Stomach (tissue), 8 donors: ENCODE measurements at regions not wholly inside any gene's neighbourhood (a gene's known extent, or its start where the extent isn't known, plus 50 kb on each side); places are given as distances from the start of the nearest gene placed in this dataset.
"Not testable (repeated sequence)": the region's sequence is repeated elsewhere in the genome, so short reads cannot be mapped to it uniquely, and the experiment has no call there.

ENCODE experiments used
- DNase-seq, 2 donors: peaks; one replicate each; pipeline versions ENCODE4 v3.0.0 to v3.0.0-alpha.2; 2013 to 2019
- H3K27ac ChIP-seq, 5 donors: fragments of 200-600 bp in 4 of 5; sonication (generic) in 4 of 5; one replicate each; pipeline ENCODE4 v1.5.1; 2013 to 2019; ENCODE audit warnings: mild to moderate bottlenecking in 1 of 5, moderate library complexity in 1 of 5
- H3K27me3 ChIP-seq, 3 donors: fragments of 200-600 bp; sonication (generic); one replicate each; pipeline ENCODE4 v1.5.1; 2017 to 2019; ENCODE audit warnings: mixed run types in 1 of 3
- H3K36me3 ChIP-seq, 4 donors: fragments of 200-600 bp; sonication (generic); 1 replicate in 3 of 4; 2 replicates in 1 of 4; pipeline ENCODE4 v1.5.1; 2016 to 2019
- H3K4me1 ChIP-seq, 4 donors: fragments of 200-600 bp; sonication (generic); one replicate each; pipeline ENCODE4 v1.5.1; 2016 to 2019
- H3K4me3 ChIP-seq, 4 donors: fragments of 200-600 bp; sonication (generic) in 3 of 4; one replicate each; pipeline ENCODE4 v1.5.1; 2016 to 2019; ENCODE audit warnings: mild to moderate bottlenecking in 1 of 4
- H3K9me3 ChIP-seq, 4 donors: fragments of 200-600 bp; sonication (generic); one replicate each; pipeline ENCODE4 v1.5.1; 2016 to 2019
- EP300 ChIP-seq: sonication (generic); formaldehyde crosslinking; IDR thresholded peaks from one replicate; pipeline ENCODE4 v1.6.1; 2017; ENCODE audit warnings: antibody characterized with exemption
- POLR2A ChIP-seq, 4 donors: fragments of 450-650 bp; IDR thresholded peaks; one replicate each; pipeline ENCODE4 v1.6.1; 2016; ENCODE audit warnings: antibody characterized with exemption in 4 of 4, control low read depth in 2 of 4, mild to moderate bottlenecking in 1 of 4, moderate library complexity in 1 of 4
- POLR2AphosphoS5 ChIP-seq, 3 donors: sonication (generic); formaldehyde crosslinking; IDR thresholded peaks; one replicate each; pipeline ENCODE4 v1.6.1; 2016; ENCODE audit warnings: antibody characterized with exemption in 3 of 3
- WGBS, 5 donors: extraction: QIAGEN DNeasy Blood & Tissue Kit in 3 of 5; methylation state at CpG; one replicate each; pipeline versions ENCODE4 v1.1.5 to v1.1.7; 2013 to 2018; 5-methylcytosine and 5-hydroxymethylcytosine counted together
- intact Hi-C: fragments of 100-400 bp; cut with DNase I; formaldehyde crosslinking; loops from one replicate; pipeline ENCODE4 v1.15.1; 2023; ENCODE audit warnings: low total_unique reads
- TF ChIP-seq, protein P1 (sequence below), 7 experiments: fragments of 450-650 bp in 4 of 7; fragments of 200-600 bp in 3 of 7; sonication (generic) in 3 of 7; IDR thresholded peaks; one replicate each; pipeline ENCODE4 v1.5.1; 2016 to 2019; ENCODE audit warnings: antibody characterized with exemption in 7 of 7, control low read depth in 2 of 7, mild to moderate bottlenecking in 1 of 7
- donor health status: healthy with polysubstance abuse.
- donor health status: Bipolar disorder and iron deficiency.
- donor health status: healthy.

DNA sequence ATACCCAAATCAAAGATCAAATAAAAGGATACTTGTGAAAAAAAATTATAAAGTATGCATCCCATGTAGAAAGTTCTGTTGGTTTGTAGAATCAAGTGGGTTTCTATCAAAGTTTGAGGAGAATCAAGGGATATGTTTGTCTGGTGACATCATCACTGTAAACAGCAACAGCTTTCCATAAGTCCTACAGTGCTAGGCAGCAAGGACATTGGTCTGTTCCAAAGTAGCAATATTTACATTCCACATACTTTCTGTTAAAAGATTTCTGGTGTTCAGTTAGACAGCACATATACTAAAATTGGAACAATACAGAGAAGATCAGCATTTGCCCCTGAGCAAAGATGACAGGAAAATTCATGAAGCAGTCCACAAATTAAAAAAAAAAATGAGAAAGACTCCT is 683.9 kb downstream of the XPNPEP1 start:
- no peaks in the 10 kb centered on the region for H3K36me3 ChIP-seq
- intact Hi-C loops, result no loop called here
- H3K27me3 ChIP-seq, result no peaks in the 10 kb centered on the region
- H3K4me3 ChIP-seq, result no peak overlapping the region
- H3K27ac ChIP-seq, result no peak overlapping the region
- DNase-seq, result peak in 1 of 2 donors; percentile 40
- H3K9me3 ChIP-seq, result peaks cover 0 to 13% (median 0%) of the 10 kb centered on the region in 4 donors
- H3K4me1 ChIP-seq, result no peaks in the 10 kb centered on the region
- TF ChIP-seq POLR2A (IDR thresholded peaks at IDR 0.05), result no peak
- TF ChIP-seq EP300, result no peak
- no peak for TF ChIP-seq POLR2AphosphoS5 (IDR thresholded peaks at IDR 0.05)
- TF ChIP-seq, protein P1, sequence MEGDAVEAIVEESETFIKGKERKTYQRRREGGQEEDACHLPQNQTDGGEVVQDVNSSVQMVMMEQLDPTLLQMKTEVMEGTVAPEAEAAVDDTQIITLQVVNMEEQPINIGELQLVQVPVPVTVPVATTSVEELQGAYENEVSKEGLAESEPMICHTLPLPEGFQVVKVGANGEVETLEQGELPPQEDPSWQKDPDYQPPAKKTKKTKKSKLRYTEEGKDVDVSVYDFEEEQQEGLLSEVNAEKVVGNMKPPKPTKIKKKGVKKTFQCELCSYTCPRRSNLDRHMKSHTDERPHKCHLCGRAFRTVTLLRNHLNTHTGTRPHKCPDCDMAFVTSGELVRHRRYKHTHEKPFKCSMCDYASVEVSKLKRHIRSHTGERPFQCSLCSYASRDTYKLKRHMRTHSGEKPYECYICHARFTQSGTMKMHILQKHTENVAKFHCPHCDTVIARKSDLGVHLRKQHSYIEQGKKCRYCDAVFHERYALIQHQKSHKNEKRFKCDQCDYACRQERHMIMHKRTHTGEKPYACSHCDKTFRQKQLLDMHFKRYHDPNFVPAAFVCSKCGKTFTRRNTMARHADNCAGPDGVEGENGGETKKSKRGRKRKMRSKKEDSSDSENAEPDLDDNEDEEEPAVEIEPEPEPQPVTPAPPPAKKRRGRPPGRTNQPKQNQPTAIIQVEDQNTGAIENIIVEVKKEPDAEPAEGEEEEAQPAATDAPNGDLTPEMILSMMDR (IDR thresholded peaks at IDR 0.05), result no peak

DNA sequence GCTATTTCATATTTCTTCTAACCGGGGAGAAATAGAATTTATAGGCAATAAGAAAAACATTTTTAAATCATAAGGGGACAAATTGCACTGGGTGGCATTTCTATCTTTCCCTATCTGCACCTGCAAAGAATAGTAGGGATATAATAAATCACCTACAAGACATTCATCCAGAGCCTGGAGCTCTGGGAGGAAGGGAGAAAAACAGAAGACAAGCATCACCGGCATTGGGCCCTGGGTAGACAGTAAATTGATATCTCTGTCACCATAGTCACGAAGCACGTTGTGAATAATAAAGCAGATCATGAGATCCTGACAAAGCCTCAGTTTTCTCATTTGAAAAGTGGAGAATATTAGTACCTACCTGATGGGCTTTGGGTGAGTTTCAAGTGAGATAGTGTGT is 685.6 kb downstream of the XPNPEP1 start:
- no peaks in the 10 kb centered on the region for H3K36me3 ChIP-seq
- TF ChIP-seq, protein P1 (IDR thresholded peaks at IDR 0.05), result no peak
- TF ChIP-seq EP300 (no peak), POLR2AphosphoS5 (IDR thresholded peaks at IDR 0.05) (no peak), POLR2A (IDR thresholded peaks at IDR 0.05) (no peak)
- intact Hi-C loops, result no loop called here
- no peaks in the 10 kb centered on the region for H3K4me1 ChIP-seq
- H3K4me3 ChIP-seq, result no peak overlapping the region
- peaks cover 0 to 5% (median 0%) of the 10 kb centered on the region in 4 donors for H3K9me3 ChIP-seq
- DNase-seq, result no peak
- H3K27me3 ChIP-seq, result no peaks in the 10 kb centered on the region
- 69 to 78% (median 73%) methylated on average over 4 of the region's 4 CpGs for WGBS, 5 donors
- H3K27ac ChIP-seq, result no peak overlapping the region

DNA sequence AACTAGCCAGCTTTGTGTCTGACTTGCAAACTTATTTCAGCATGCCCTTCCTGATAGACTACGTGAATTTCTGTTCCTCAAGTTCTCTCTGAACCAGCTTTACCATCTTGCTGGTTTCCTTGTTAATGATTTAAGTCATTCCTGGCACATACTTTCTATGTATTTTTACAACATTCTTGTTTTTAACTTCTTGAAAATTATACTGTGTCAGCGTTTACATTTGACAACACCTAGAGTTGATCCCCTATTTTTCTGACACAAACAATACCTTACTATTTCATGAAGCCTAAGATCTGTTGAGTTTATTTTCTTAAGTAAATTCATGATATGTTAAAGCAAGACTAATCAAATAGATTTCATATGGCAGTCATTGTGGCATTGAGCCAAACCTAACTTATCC is 686.3 kb downstream of the XPNPEP1 start:
- H3K36me3 ChIP-seq, result no peaks in the 10 kb centered on the region
- WGBS, 5 donors, result 27 to 43% (median 37%) methylated on average over 2 of the region's 2 CpGs
- H3K27ac ChIP-seq, result no peak overlapping the region
- H3K9me3 ChIP-seq, result peaks cover 0 to 5% (median 0%) of the 10 kb centered on the region in 4 donors
- peak in 1 of 2 donors; percentile 16 for DNase-seq
- no peak overlapping the region for H3K4me3 ChIP-seq
- no peaks in the 10 kb centered on the region for H3K27me3 ChIP-seq
- no peaks in the 10 kb centered on the region for H3K4me1 ChIP-seq
- intact Hi-C loops, result no loop called here
- TF ChIP-seq, protein P1 (IDR thresholded peaks at IDR 0.05), result no peak
- no peak for TF ChIP-seq EP300

DNA sequence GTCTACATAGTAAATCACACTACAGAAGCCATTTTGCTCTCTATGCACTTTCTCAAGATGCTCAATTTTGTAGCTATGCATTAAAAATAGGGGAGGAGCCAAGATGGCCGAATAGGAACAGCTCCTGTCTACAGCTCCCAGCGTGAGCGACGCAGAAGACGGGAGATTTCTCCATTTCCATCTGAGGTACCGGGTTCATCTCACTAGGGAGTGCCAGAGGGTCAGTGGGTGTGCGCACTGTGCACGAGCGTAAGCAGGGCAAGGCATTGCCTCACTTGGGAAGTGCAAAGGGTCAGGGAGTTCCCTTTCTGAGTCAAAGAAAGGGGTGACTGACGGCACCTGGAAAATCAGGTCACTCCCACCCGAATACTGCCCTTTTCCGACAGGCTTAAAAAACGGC is 699.8 kb downstream of the XPNPEP1 start:
- intact Hi-C loops, H3K27ac ChIP-seq, H3K9me3 ChIP-seq, H3K27me3 ChIP-seq, H3K4me3 ChIP-seq, H3K36me3 ChIP-seq, H3K4me1 ChIP-seq, DNase-seq: not testable (repeated sequence)
- WGBS, 5 donors, result 79 to 93% (median 88%) methylated on average over 9 to 13 of the region's 13 CpGs

DNA sequence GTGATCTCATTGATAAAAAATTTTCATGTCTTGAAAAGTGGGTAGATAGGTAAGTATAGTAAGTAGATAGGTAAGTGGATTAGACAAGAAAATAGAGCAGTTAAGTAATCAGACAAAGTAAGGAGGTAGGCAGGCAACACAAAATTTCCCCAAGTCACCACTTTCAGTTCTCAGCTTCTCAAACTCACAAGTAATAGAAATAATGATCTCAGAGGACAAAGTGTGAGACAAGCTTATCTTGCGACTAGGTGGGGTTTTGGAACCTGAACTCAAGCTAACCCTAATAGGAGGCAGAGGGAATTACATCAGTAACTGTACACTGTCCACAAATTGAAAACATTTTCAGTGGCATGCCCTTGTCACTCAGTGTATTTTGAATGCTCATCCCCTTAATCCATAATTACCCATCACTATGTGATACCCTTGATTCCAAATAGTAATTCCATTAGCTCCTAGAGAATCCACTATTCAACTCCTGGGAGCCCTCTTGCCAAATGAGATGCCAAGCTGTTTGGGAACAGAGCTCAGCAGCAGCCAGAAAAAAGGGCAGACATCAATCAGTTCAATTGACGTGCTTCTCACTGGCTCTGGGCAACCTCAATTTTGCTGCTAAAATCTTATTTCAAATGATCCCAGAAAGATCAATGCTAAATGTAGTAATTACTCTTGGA is 703.2 kb downstream of the XPNPEP1 start:
- H3K36me3 ChIP-seq, result no peaks in the 10 kb centered on the region
- TF ChIP-seq EP300 (no peak), POLR2A (IDR thresholded peaks at IDR 0.05) (no peak), POLR2AphosphoS5 (IDR thresholded peaks at IDR 0.05) (no peak)
- TF ChIP-seq, protein P1 (IDR thresholded peaks at IDR 0.05), result no peak
- 61 to 80% (median 68%) methylated on average over 2 of the region's 2 CpGs for WGBS, 5 donors
- no peak overlapping the region for H3K27ac ChIP-seq
- intact Hi-C loops, result no loop called here
- no peaks in the 10 kb centered on the region for H3K4me1 ChIP-seq
- peaks cover 0 to 5% (median 0%) of the 10 kb centered on the region in 4 donors for H3K9me3 ChIP-seq
- no peak for DNase-seq
- H3K4me3 ChIP-seq, result no peak overlapping the region
- H3K27me3 ChIP-seq, result no peaks in the 10 kb centered on the region
